Left kidney (tissue), 1 donor: ENCODE measurements at regions not wholly inside any gene's neighbourhood (a gene's known extent, or its start where the extent isn't known, plus 50 kb on each side); places are given as distances from the start of the nearest gene placed in this dataset.
"Not testable (repeated sequence)": the region's sequence is repeated elsewhere in the genome, so short reads cannot be mapped to it uniquely, and the experiment has no call there.

ENCODE experiments used
- DNase-seq: peaks from one replicate; pipeline ENCODE4 v3.0.0-alpha.2; 2013

GRCh38 chr3:151553888-151554287 lies 93.0 kb upstream of the IGSF10 start:
- no peak for DNase-seq

GRCh38 chr3:151552589-151552988 lies 91.7 kb upstream of the IGSF10 start:
- DNase-seq: no peak

- DNase-seq: no peak
Observed at GRCh38 chr3:151550642-151551041, 89.8 kb upstream of the IGSF10 start.

- no peak for DNase-seq
Observed at GRCh38 chr3:151550025-151550618, 89.3 kb upstream of the IGSF10 start.

GRCh38 chr3:151548195-151548594 lies 87.3 kb upstream of the IGSF10 start:
- DNase-seq: no peak

GRCh38 chr3:151544164-151544548 lies 83.3 kb upstream of the IGSF10 start:
- no peak for DNase-seq

GRCh38 chr3:151541178-151541577 lies 80.3 kb upstream of the IGSF10 start:
- no peak for DNase-seq

GRCh38 chr3:151539599-151539998 lies 78.7 kb upstream of the IGSF10 start:
- no peak for DNase-seq

GRCh38 chr3:151538456-151539393 lies 77.9 kb upstream of the IGSF10 start:
- DNase-seq: no peak

GRCh38 chr3:151537726-151538125 lies 76.9 kb upstream of the IGSF10 start:
- no peak for DNase-seq

- no peak for DNase-seq
Observed at GRCh38 chr3:151526757-151527156, 65.9 kb upstream of the IGSF10 start.

GRCh38 chr3:151520105-151520504 lies 59.2 kb upstream of the IGSF10 start:
- DNase-seq: no peak

- DNase-seq: not testable (repeated sequence)
Observed at GRCh38 chr3:151511433-151511832, 50.6 kb upstream of the IGSF10 start.
